ENCODE measurements at regions not wholly inside any gene's neighbourhood (a gene's known extent, or its start where the extent isn't known, plus 50 kb on each side); places are given as distances from the start of the nearest gene placed in this dataset.

DNA sequence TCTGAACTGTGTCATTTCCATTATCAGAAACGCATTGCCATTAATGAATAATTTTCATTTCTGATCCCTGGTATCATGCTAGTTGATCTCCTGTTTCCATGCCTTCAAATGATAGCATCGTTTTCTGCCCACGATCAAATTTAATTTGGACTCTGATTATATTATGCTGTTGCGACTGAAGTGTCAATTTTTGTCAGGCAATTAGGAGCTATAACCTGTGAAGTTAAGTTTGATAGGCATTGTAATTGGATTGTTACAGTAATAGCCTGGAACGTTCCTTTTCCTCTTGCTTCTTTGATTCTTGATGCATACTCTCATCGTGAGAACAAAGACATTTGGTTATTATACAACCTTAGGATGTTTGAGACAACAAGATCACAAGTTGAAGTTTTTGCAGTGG lies 356.3 kb downstream of the VRK1 start:
- H3K18ac ChIP-seq (ENCODE audit: low read depth, low read length): no peak overlapping the region
- CTCF ChIA-PET: no interaction called here
- H3K56ac ChIP-seq (ENCODE audit: extremely low read depth, insufficient read depth, low read length): no peak overlapping the region
- H3K79me1 ChIP-seq (ENCODE audit: low read depth in 1 of 2, low read length in 2 of 2): no peaks in the 10 kb centered on the region
- in situ Hi-C loops (cut with MboI; ENCODE audit: low sequenced_read_pairs): no loop called here
- DNase-seq: no peak
- H3K9ac ChIP-seq (ENCODE audit: low read depth, low read length): no peak overlapping the region
- H2BK5ac ChIP-seq (ENCODE audit: low read depth, low read length, poor library complexity, severe bottlenecking): no peak overlapping the region
- H3K9me3 ChIP-seq (ENCODE audit: control insufficient read depth, insufficient read depth, low read length): peaks cover 43% of the 10 kb centered on the region
- no peak overlapping the region for H2AFZ ChIP-seq (replicated peaks; ENCODE audit: low read length, poor library complexity)
- H3K27ac ChIP-seq (ENCODE audit: insufficient read depth, low read length): no peak overlapping the region
- no peaks in the 10 kb centered on the region for H3K36me3 ChIP-seq (ENCODE audit: control insufficient read depth, insufficient read depth, low read length)
- H2AK5ac ChIP-seq (ENCODE audit: low read depth, low read length): no peak overlapping the region
- intact Hi-C loops (cut with micrococcal nuclease): no loop called here
- no peaks in the 10 kb centered on the region for H4K20me1 ChIP-seq (ENCODE audit: insufficient read depth, low read length)
- no peak overlapping the region for H4K91ac ChIP-seq (ENCODE audit: insufficient read depth, low read depth, low read length)
- H3K27me3 ChIP-seq (ENCODE audit: control insufficient read depth, insufficient read depth, low read length): no peaks in the 10 kb centered on the region
- no peak overlapping the region for H2BK20ac ChIP-seq (ENCODE audit: low read depth, low read length)
- H3K4me2 ChIP-seq (ENCODE audit: low read depth, low read length): no peak overlapping the region
- H2BK15ac ChIP-seq (ENCODE audit: low read depth, low read length): no peak overlapping the region
- no peak overlapping the region for H2AK9ac ChIP-seq (replicated peaks; ENCODE audit: low read depth, low read length, poor library complexity)
- H3K14ac ChIP-seq (replicated peaks; ENCODE audit: low read depth, low read length): no peak overlapping the region
- H3K4me1 ChIP-seq (ENCODE audit: control insufficient read depth, insufficient read depth, low read length): no peaks in the 10 kb centered on the region
- H3K4ac ChIP-seq (ENCODE audit: low read depth, low read length): no peak overlapping the region
- dilution Hi-C loops (cut with HindIII; ENCODE audit: low sequenced_read_pairs, unreplicated experiment): no loop called here
- H3K9me1 ChIP-seq (ENCODE audit: insufficient read depth, low read length): no peaks in the 10 kb centered on the region
- no peak overlapping the region for H4K8ac ChIP-seq (ENCODE audit: low read depth in 2 of 2, low read length in 2 of 2)
- H3K23ac ChIP-seq (ENCODE audit: low read depth, low read length): no peak overlapping the region
- H4K5ac ChIP-seq (ENCODE audit: low read depth, low read length): no peak overlapping the region
- no peak for ATAC-seq (ENCODE audit: low read depth)
- no peak overlapping the region for H3K4me3 ChIP-seq (ENCODE audit: insufficient read depth, low read depth, low read length)
- POLR2A ChIA-PET (ENCODE audit: unreplicated experiment): no interaction called here
- TF ChIP-seq MAZ (IDR thresholded peaks at IDR 0.05; ENCODE audit: borderline replicate concordance, low read depth, low read length) (no peak), RFX5 (IDR thresholded peaks at IDR 0.05; ENCODE audit: low read depth, low read length) (no peak), NFE2L2 (IDR thresholded peaks at IDR 0.05; ENCODE audit: low read depth, low read length) (no peak), POLR2A (IDR thresholded peaks at IDR 0.05; ENCODE audit: low read depth, low read length) (no peak), BHLHE40 (IDR thresholded peaks at IDR 0.05; ENCODE audit: low read depth, low read length) (no peak), RAD21 (IDR thresholded peaks at IDR 0.05; ENCODE audit: low read length) (no peak), MAFK (IDR thresholded peaks at IDR 0.05; ENCODE audit: low read depth, low read length) (no peak), FOS (IDR thresholded peaks at IDR 0.05; ENCODE audit: low read depth, low read length) (no peak), RCOR1 (IDR thresholded peaks at IDR 0.05; ENCODE audit: insufficient replicate concordance, low read length) (no peak), MXI1 (IDR thresholded peaks at IDR 0.05; ENCODE audit: borderline replicate concordance, low read depth, low read length) (no peak), SMC3 (IDR thresholded peaks at IDR 0.05; ENCODE audit: low read depth, low read length) (no peak), CHD1 (IDR thresholded peaks at IDR 0.05; ENCODE audit: low read depth, low read length) (no peak), CEBPB (IDR thresholded peaks at IDR 0.05; ENCODE audit: low read depth, low read length) (no peak)
- TF ChIP-seq, protein P1, sequence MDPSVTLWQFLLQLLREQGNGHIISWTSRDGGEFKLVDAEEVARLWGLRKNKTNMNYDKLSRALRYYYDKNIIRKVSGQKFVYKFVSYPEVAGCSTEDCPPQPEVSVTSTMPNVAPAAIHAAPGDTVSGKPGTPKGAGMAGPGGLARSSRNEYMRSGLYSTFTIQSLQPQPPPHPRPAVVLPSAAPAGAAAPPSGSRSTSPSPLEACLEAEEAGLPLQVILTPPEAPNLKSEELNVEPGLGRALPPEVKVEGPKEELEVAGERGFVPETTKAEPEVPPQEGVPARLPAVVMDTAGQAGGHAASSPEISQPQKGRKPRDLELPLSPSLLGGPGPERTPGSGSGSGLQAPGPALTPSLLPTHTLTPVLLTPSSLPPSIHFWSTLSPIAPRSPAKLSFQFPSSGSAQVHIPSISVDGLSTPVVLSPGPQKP (IDR thresholded peaks at IDR 0.05; ENCODE audit: borderline replicate concordance, low read depth, low read length): no peak
- TF ChIP-seq, protein P2, sequence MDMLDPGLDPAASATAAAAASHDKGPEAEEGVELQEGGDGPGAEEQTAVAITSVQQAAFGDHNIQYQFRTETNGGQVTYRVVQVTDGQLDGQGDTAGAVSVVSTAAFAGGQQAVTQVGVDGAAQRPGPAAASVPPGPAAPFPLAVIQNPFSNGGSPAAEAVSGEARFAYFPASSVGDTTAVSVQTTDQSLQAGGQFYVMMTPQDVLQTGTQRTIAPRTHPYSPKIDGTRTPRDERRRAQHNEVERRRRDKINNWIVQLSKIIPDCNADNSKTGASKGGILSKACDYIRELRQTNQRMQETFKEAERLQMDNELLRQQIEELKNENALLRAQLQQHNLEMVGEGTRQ (IDR thresholded peaks at IDR 0.05; ENCODE audit: low read depth, low read length): no peak
- BruUV-seq (replicated peaks): no TSS peak
- no peak overlapping the region for H2BK120ac ChIP-seq (ENCODE audit: low read depth, low read length)
- no CpG with 5 or more reads among the region's 6 CpGs for WGBS, 2 experiments (ENCODE audit: extremely low coverage in 2 of 2, insufficient read length in 1 of 2)

Data from IMR-90 (cell line).